Tibial nerve (tissue), 3 donors: ENCODE measurements at regions not wholly inside any gene's neighbourhood (a gene's known extent, or its start where the extent isn't known, plus 50 kb on each side); places are given as distances from the start of the nearest gene placed in this dataset.

Experiments used
- CTCF ChIP-seq, 5 experiments: fragments of 200-600 bp in 3 of 5; fragments of 450-650 bp in 2 of 5; sonication (generic) in 3 of 5; IDR thresholded peaks; one replicate each; pipeline ENCODE4 v1.5.1; 2016 to 2019; ENCODE audit warnings: antibody characterized with exemption in 5 of 5, mild to moderate bottlenecking in 3 of 5, moderate library complexity in 2 of 5
- POLR2A ChIP-seq, 2 donors: fragments of 450-650 bp; IDR thresholded peaks; one replicate each; pipeline ENCODE4 v1.6.1; 2017; ENCODE audit warnings: antibody characterized with exemption in 2 of 2, mild to moderate bottlenecking in 2 of 2, moderate library complexity in 2 of 2

- TF ChIP-seq CTCF (IDR thresholded peaks at IDR 0.05) (no peak), POLR2A (IDR thresholded peaks at IDR 0.05) (no peak)
Measured at GRCh38 chr3:139293665-139294023, 50.2 kb upstream of the MRPS22 start.
